ENCODE measurements at regions not wholly inside any gene's neighbourhood (a gene's known extent, or its start where the extent isn't known, plus 50 kb on each side); places are given as distances from the start of the nearest gene placed in this dataset.

GRCh38 chr3:95172164-95172943, 1109.5 kb downstream of the NSUN3 start:
- TF ChIP-seq CTCF (IDR thresholded peaks at IDR 0.05; ENCODE audit: insufficient read depth, low read length, poor library complexity, severe bottlenecking) (no peak), EZH2phosphoT487 (conservative IDR thresholded peaks at IDR 0.05; ENCODE audit: low read length) (no peak)
